NCI-H1417 (cell line): ENCODE measurements at regions not wholly inside any gene's neighbourhood (a gene's known extent, or its start where the extent isn't known, plus 50 kb on each side); places are given as distances from the start of the nearest gene placed in this dataset.

Source experiments
- DNase-seq, 3 experiments: peaks; one replicate each; lab custom pipeline; 2025; lab: John Stamatoyannopoulos, UW

GRCh38 chr22:22148905-22149304, 95.7 kb upstream of the VPREB1 start:
- no peak for DNase-seq

- DNase-seq: no peak
Measured at GRCh38 chr22:22144858-22145257, 99.7 kb upstream of the VPREB1 start.

DNA sequence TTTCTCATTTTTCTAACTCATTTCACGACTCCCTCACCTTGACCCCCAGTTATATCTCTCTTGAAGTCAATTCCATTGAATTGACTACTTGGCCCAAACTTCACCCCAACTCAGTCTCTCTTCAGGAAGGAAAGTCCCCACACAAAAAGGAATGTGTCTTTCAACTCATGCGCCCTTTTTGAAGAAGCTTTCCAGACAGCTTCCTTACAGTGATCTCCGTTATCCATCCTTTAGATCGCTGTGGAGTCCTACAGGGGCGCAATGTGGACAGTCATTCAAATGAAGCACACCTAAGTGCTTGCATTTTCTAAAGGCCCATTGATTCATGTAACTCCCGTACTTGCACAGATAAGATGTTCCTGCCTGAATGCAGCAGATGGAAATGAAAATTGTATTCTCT, 101.1 kb upstream of the VPREB1 start:
- no peak for DNase-seq

DNA sequence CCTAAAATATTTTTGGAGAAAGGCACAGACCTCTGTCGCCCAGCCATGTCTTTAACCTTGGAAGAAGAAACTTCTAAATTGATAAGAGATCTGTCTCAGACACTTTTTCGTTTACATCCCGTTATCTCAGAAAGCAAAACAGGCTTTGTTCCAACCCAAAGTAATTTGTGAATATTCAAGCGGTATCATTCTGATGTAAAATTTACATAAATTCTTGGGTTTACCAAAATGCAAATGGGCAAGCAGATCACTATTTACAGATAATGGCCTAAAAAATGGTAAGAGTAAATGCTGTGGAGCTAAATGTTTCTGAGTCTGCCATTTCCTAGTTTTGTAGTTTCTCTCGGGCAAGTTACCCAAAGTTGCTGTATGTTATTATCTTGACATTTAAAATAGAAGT, 101.9 kb upstream of the VPREB1 start:
- DNase-seq: no peak

GRCh38 chr22:22141771-22142591, 102.6 kb upstream of the VPREB1 start:
- DNase-seq: no peak

DNA sequence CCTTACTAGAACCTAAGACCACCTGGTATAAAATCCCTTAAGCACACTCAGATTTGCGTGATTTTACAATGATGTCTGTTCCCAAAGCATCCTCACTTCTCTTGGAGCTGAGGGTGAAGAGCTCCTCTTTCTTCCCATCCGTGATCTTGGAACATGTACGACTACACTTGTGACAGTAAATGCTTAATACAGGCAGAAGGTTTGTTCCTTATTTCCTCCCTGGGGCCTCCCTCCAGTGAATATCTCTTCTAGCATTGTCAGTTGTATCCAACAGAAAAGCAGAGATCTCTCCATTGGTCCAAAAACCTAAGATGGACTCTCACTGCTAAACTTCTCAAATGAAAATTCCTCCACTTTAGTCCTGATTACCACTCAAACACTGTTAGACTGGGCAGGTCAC, 103.6 kb upstream of the VPREB1 start:
- DNase-seq: no peak

DNA sequence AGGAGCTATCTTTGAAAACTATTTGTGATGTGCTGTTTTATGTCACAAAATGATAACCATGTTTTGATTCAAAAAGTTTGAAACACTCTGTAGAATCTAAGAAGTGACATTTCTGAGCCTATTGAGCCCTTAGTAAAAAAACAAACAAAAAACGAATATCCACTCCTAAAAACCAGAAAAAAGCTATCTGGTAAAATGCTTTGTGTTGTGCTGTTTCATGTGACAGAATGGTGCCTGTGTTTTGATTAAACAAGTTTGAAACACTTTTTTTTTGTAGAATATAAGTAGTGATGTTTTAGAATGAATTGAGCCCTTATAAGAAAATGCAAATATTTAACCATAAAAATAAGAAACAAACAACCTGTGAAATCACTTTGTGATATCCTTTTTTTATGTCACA, 105.2 kb upstream of the VPREB1 start:
- no peak for DNase-seq

DNA sequence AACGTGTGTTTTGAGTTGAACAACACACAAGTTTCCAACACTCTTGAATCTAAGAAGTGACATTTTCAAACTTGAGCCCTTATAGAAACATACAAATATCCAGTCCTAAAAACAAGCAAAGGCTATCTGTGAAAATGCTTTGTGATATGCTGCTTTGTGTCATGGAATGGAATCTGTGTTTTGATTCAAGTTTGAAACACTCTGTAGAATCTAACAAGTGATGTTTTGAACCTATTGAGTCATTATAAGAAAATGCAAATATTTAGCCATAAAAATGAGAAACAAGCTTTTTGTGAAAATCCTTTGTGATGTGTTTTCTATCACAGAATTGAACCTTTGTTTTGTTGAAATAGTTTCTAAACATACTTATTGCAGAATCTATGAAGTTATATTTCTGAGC, 105.7 kb upstream of the VPREB1 start:
- no peak for DNase-seq

DNA sequence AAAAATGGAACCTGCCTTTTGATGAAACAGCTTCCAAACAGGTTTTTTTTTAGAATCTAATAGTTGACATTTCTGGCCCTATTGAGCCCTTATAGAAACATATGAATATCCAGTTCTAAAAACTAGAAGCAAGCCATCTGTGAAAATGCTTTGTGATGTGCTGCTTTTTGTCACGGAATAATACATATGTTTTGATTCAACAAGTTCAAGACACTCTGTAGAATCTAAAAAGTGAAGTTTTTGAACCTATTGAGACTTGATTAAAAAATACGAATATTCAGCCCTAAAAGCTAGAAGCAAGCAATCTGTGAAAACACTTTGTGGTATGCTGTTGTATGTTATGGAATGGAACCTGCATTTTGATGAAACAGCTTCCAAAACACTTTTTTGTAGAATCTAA, 106.7 kb upstream of the VPREB1 start:
- no peak for DNase-seq

DNA sequence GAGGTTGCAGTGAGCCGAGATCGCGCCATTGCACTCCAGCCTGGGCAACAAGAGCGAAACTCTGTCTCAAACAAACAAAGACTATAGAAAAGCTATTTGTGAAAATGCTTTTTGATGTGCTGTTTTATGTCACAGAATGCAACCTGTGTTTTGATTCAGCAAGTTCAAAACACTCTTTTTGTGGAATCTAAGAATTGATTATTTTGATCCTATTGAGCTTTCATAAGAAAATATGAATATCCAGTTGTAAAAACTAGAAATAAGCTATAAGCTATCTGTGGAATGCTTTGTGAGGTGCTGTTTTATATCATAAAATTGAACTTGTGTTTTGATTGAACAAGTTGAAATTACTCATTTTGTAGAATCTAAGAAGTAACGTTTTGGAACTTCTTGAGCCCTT, 110.7 kb upstream of the VPREB1 start:
- no peak for DNase-seq

DNA sequence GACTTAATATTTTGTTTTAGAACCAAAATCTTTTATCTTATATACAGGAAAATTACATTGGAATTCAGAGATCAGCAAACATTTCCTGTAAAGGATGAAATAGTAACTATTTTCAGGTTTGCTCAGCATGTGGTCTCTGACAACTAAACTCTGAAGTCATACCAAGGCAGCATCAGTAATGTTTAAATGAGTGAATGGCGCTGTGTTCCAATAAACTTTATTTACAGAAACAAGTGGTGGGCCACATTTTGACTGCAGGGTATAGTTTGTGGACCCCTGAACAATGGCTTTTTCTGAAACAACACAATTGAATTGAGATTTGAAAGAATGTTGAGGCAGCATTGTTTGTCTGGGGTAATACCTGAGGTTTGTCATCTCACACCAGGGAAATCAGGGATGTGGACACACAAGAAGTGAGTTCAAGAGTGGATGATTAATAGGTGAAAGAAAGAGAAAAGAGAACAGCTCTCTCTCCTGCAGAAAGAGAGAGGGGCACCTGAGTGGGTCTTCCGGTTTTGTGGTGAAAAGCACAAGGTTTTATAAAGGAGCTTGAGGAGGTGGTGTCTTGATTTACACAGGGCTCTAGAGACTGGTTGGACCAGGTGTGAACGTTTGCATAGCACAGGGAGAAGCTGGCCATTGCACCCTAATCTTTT, 113.5 kb upstream of the VPREB1 start:
- no peak for DNase-seq

DNA sequence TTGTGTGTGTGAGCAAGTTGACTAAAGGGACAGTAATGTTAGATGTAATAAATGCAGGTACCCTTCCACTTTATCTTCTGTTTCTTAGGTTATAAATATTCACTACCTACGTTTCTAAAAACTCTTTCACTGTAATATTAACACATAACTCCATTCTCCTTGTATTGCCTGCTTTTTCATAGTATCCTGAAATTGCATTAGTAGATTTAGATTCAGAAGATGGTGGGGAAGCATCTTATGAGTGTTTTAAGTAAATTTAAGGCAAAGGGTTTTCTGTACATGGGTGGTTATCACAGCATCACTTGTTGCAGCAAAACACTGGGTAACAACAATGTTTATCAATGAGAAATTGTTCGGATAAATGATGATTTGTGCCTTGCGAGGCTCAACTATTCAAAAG, 115.2 kb upstream of the VPREB1 start:
- DNase-seq: no peak

GRCh38 chr22:22128440-22128839, 116.1 kb upstream of the VPREB1 start:
- no peak for DNase-seq

DNA sequence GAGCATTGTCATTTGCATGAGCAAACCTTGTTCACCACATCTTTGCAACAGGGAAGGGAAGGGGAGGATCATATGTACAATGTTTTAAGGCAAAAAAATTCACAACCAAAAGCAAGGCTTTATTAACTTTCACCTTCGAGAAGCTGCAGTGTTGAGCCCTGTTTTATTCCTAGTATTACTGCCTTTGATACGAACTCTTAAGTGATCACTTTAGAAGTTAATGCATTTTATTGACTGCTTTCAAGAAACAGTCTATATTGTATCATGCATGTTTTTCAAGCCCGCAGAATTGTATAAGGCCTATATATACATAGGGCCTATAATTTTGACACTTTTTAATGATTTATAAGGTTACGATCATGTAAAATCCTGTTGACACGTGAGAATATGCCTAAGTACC, 117.5 kb upstream of the VPREB1 start:
- DNase-seq: no peak

GRCh38 chr22:22125579-22126468, 118.8 kb upstream of the VPREB1 start:
- DNase-seq: no peak

- no peak for DNase-seq
Measured at GRCh38 chr22:22125028-22125578, 119.5 kb upstream of the VPREB1 start.

DNA sequence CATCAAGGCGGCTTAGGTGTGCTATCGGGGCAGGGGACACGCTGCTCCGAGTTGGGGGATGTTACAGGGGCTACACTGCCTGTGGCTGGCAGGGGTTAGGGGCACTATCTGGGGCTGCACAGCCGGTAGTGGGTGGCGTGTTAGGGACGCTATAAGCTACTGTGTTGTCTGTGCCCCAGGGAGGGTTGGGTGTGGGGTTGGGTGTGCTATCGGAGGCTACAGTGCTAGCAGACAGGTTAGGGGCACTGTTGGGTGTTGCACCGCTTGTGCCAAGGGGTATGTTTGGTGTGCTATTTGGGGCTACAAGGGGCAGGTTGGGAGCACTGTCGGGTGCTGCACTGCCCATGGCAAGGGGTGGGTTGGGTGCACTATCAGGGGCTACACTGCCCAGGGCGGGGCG, 120.2 kb upstream of the VPREB1 start:
- no peak for DNase-seq

DNA sequence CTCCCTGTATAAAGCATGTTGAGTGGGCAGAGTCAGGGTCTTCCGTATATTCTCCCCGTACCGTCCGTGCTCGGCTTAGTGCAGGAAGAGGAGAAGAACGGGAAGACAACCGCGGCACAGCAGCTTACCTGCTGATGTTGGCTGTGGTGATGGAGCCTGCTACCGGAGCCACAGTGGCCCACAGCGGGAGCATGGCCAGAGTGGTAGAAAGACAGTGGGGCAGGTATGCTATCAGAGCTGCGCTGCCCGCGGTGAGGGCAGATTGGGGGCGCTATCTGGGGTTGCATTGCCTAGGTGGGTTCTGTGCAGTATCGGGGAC, 120.7 kb upstream of the VPREB1 start:
- no peak for DNase-seq

DNA sequence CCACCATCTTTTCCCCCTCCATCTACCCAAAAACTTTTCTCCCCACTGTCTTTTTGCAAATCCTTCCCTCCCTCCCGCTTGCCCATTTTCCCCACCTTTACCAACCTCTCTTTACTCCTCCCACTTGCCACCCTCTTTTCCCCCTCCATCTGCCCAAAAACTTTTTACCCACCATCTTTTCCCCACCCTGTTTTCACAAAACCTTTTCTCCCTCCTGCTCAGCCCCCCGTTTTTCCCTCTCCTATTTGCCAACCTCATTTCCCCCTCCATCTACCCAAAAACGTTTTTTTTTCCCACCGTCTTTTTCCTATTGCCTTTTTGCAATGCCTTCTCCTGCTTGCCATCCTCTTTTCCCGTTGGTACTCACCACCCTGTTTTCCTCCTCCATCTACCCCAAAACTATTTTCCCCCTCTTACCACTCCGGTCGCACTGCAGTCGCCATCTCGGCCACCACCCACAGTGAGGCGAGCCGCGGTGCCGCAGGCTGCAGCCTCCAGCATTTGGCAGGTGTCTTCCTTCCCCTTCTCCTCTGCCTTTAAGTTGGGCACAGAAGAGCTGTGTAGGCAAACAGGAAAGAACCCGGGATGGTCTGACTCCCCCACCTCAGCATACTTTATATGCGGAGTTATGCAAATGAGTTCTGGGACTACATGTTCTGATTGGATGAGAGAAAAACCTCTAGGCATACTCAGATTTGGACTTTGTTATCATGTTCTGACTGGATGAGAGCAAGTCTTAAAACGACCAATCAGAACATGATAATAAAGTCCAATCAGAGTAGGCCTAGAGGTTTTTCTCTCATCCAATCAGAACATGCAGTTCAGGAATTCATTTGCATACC, 121.2 kb upstream of the VPREB1 start:
- no peak for DNase-seq

DNA sequence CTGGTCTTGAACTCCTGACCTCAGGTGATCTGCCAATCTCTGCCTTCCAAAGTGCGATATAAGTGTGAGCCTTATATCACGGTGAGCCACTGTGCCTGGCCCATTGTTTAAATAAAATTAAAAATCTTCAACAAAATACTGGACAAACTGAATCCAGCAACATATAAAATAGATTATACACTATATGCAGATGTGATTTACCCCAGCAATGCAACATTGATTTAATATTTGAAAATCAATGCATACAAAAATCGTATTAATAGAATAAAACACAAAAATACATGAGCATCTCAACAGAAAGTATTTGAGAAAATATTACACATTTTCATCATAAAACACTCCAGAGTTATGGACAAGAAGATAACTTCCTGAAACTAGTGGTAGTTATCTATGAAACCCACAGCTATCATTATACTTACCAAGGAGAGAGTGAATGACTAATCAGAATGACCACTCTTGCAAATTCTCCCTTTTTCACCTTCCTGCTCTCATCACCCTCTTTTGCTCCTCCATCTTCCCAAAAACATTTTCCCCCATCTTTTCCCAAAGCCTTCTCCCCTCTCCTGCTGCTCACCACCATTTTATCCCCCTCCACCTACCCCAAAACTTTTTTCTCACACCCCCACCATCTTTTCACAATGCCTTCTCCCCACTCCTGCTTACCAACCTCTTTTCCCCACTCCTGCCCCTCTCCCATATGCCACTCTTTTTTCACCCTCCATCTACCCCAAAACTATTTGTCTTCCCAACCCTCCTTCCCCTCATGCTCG, 122.1 kb upstream of the VPREB1 start:
- no peak for DNase-seq

DNA sequence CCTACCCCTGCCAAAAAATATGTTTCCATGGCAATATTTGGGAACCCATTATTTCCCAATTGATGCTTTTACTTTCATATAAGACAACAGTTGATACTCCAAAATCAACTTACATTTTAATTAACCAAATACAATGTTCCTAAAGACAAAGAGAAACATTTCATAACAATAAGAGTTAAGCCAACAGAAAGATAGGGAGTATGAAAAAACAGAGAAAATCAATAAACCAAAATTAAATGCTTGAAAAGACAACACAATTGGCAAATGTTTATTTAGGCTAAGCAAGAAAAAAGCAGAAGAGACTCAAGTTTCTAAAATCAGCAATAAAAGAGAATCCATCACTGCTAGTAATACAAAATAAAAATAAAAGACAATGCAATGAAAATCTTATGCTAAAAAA, 123.1 kb upstream of the VPREB1 start:
- DNase-seq: no peak
